Sigmoid colon (tissue), 4 donors: ENCODE measurements at regions not wholly inside any gene's neighbourhood (a gene's known extent, or its start where the extent isn't known, plus 50 kb on each side); places are given as distances from the start of the nearest gene placed in this dataset.

Experiments used
- EP300 ChIP-seq, 4 donors: sonication (generic); formaldehyde crosslinking; IDR thresholded peaks; one replicate each; pipeline ENCODE4 v1.6.1; 2017; ENCODE audit warnings: antibody characterized with exemption in 4 of 4
- POLR2A ChIP-seq, 2 donors: fragments of 450-650 bp; IDR thresholded peaks; one replicate each; pipeline ENCODE4 v1.6.1; 2016; ENCODE audit warnings: antibody characterized with exemption in 2 of 2, mild to moderate bottlenecking in 2 of 2, moderate library complexity in 2 of 2
- POLR2AphosphoS5 ChIP-seq, 4 donors: sonication (generic); formaldehyde crosslinking; IDR thresholded peaks; one replicate each; pipeline ENCODE4 v1.6.1; 2017; ENCODE audit warnings: antibody characterized with exemption in 4 of 4
- TF ChIP-seq, protein P1 (sequence below), 4 experiments: fragments of 450-650 bp in 3 of 4; fragments of 200-600 bp in 1 of 4; IDR thresholded peaks; one replicate each; pipeline ENCODE4 v1.5.1; 2016 to 2019; ENCODE audit warnings: antibody characterized with exemption in 4 of 4, mild to moderate bottlenecking in 3 of 4, moderate library complexity in 2 of 4

DNA sequence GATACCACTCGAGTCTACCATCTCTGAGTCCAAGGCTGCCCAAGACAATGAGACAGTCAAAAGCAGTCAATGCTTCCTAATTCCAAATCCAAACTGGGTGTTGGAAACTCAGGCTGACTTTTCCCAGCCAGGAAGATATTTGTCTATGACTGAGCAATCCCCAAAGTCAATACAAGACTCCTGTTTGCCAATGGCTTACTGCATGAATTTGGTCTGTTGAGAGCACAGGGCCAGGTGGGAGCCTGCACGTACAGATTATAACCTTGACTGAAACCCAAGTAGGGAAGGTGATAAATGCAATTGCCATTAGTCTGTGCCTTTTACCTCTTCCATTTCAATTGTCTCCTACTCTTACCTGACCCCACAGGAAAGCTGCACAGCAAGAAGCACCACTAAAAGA is 72.6 kb upstream of the PPARGC1A start:
- TF ChIP-seq, protein P1, sequence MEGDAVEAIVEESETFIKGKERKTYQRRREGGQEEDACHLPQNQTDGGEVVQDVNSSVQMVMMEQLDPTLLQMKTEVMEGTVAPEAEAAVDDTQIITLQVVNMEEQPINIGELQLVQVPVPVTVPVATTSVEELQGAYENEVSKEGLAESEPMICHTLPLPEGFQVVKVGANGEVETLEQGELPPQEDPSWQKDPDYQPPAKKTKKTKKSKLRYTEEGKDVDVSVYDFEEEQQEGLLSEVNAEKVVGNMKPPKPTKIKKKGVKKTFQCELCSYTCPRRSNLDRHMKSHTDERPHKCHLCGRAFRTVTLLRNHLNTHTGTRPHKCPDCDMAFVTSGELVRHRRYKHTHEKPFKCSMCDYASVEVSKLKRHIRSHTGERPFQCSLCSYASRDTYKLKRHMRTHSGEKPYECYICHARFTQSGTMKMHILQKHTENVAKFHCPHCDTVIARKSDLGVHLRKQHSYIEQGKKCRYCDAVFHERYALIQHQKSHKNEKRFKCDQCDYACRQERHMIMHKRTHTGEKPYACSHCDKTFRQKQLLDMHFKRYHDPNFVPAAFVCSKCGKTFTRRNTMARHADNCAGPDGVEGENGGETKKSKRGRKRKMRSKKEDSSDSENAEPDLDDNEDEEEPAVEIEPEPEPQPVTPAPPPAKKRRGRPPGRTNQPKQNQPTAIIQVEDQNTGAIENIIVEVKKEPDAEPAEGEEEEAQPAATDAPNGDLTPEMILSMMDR (IDR thresholded peaks at IDR 0.05), result no peak
- no peak for TF ChIP-seq EP300 (IDR thresholded peaks at IDR 0.05)
- no peak for TF ChIP-seq POLR2A (IDR thresholded peaks at IDR 0.05)
- no peak for TF ChIP-seq POLR2AphosphoS5 (IDR thresholded peaks at IDR 0.05)
